ENCODE measurements at regions not wholly inside any gene's neighbourhood (a gene's known extent, or its start where the extent isn't known, plus 50 kb on each side); places are given as distances from the start of the nearest gene placed in this dataset.

DNA sequence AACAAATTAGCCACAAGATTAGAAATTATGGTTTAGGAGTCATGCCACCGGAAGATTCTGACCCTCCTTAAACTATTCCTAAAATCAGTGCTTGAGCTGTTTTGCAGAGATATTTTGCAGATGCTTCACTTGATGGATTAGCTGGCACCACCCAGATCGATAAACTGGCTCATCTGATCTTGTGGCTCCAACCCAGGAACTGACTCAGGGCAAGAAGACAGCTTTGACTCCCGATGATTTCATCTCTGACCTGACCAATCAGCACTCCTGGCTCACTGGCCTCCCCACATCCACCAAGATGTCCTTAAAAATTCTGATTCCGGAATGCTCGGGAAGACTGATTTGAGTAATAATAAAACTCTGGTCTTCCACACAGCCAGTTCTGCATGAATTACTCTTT, 221.6 kb downstream of the RHOU start:
- no peak overlapping the region for H3K9ac ChIP-seq (ENCODE audit: insufficient read depth, low read depth, low read length)
- intact Hi-C loops (cut with micrococcal nuclease; ENCODE audit: unreplicated experiment) (no loop called here), in situ Hi-C loops (cut with HindIII; ENCODE audit: extremely low pct_ligation_motif_present, low pct_unique_long_range_greater_than_20kb) (no loop called here)
- no peak overlapping the region for H3K4me2 ChIP-seq (ENCODE audit: low read depth, low read length)
- H3K9me3 ChIP-seq (ENCODE audit: low read length) = no peaks in the 10 kb centered on the region
- peaks cover 18% of the 10 kb centered on the region for H3K4me1 ChIP-seq (ENCODE audit: insufficient read depth, low read length)
- no peak overlapping the region for H2AFZ ChIP-seq (ENCODE audit: low read length)
- ATAC-seq (no peak), FAIRE-seq (no peak), DNase-seq (ENCODE audit: low spot score) (no peak)
- ChIA-PET CTCF (ENCODE audit: low intra/inter-chr PET ratio, low total read pairs) (no interaction called here), POLR2A (no interaction called here)
- no TSS peak for BruUV-seq (replicated peaks)
- no peaks in the 10 kb centered on the region for H4K20me1 ChIP-seq (ENCODE audit: insufficient read depth, low read length)
- WGBS (ENCODE audit: low lambda C conversion rate) = 81% methylated on average over 5 of the region's 5 CpGs
- H3K27me3 ChIP-seq (ENCODE audit: control insufficient read depth in 1 of 2, insufficient read depth in 2 of 2, low read length in 2 of 2) = peaks cover 0 to 1% of the 10 kb centered on the region in 2 experiments; a peak in 1 of 5 replicates
- no peak overlapping the region for H3K27ac ChIP-seq (ENCODE audit: extremely low read length, insufficient read depth, low read length)
- H3K4me3 ChIP-seq (replicated peaks in 1 of 3; ENCODE audit: insufficient read depth in 1 of 3, low read depth in 2 of 3, low read length in 3 of 3) = no peak overlapping the region
- H3K79me2 ChIP-seq (ENCODE audit: insufficient read depth, low read length) = no peaks in the 10 kb centered on the region
- TF ChIP-seq, protein P1, sequence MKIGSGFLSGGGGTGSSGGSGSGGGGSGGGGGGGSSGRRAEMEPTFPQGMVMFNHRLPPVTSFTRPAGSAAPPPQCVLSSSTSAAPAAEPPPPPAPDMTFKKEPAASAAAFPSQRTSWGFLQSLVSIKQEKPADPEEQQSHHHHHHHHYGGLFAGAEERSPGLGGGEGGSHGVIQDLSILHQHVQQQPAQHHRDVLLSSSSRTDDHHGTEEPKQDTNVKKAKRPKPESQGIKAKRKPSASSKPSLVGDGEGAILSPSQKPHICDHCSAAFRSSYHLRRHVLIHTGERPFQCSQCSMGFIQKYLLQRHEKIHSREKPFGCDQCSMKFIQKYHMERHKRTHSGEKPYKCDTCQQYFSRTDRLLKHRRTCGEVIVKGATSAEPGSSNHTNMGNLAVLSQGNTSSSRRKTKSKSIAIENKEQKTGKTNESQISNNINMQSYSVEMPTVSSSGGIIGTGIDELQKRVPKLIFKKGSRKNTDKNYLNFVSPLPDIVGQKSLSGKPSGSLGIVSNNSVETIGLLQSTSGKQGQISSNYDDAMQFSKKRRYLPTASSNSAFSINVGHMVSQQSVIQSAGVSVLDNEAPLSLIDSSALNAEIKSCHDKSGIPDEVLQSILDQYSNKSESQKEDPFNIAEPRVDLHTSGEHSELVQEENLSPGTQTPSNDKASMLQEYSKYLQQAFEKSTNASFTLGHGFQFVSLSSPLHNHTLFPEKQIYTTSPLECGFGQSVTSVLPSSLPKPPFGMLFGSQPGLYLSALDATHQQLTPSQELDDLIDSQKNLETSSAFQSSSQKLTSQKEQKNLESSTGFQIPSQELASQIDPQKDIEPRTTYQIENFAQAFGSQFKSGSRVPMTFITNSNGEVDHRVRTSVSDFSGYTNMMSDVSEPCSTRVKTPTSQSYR (CRISPR knock-in tag; IDR thresholded peaks at IDR 0.05; ENCODE audit: borderline replicate concordance) = no peak
- TF ChIP-seq ZFP82 (CRISPR knock-in tag; IDR thresholded peaks at IDR 0.05; ENCODE audit: borderline replicate concordance) = no peak
- no peak for TF ChIP-seq KAT7 (CRISPR knock-in tag; IDR thresholded peaks at IDR 0.05; ENCODE audit: borderline replicate concordance)
- TF ChIP-seq ZNF331 (CRISPR knock-in tag; IDR thresholded peaks at IDR 0.05) = no peak
- TF ChIP-seq ZNF567 (CRISPR knock-in tag; IDR thresholded peaks at IDR 0.05; ENCODE audit: borderline replicate concordance) = no peak
- no peak for TF ChIP-seq CCAR2 (optimal IDR thresholded peaks at IDR 0.05; ENCODE audit: low read depth, low read length)
- TF ChIP-seq ZNF570 (CRISPR knock-in tag; IDR thresholded peaks at IDR 0.05; ENCODE audit: borderline replicate concordance) = no peak
- no peak for TF ChIP-seq STAT5B (CRISPR knock-in tag; IDR thresholded peaks at IDR 0.05)
- TF ChIP-seq, protein P2, sequence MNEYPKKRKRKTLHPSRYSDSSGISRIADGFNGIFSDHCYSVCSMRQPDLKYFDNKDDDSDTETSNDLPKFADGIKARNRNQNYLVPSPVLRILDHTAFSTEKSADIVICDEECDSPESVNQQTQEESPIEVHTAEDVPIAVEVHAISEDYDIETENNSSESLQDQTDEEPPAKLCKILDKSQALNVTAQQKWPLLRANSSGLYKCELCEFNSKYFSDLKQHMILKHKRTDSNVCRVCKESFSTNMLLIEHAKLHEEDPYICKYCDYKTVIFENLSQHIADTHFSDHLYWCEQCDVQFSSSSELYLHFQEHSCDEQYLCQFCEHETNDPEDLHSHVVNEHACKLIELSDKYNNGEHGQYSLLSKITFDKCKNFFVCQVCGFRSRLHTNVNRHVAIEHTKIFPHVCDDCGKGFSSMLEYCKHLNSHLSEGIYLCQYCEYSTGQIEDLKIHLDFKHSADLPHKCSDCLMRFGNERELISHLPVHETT (CRISPR knock-in tag; conservative IDR thresholded peaks at IDR 0.05) = no peak
- no peak for TF ChIP-seq MLLT10 (CRISPR knock-in tag; IDR thresholded peaks at IDR 0.05)
- no peak for TF ChIP-seq MTA1 (CRISPR knock-in tag; IDR thresholded peaks at IDR 0.05; ENCODE audit: borderline replicate concordance)
- no peaks in the 10 kb centered on the region for H3K36me3 ChIP-seq (replicated peaks in 1 of 2; ENCODE audit: control insufficient read depth in 1 of 2, insufficient read depth in 2 of 2, low read length in 2 of 2)

Measured in HepG2 (cell line).